Liver (tissue), 3 donors: ENCODE measurements at regions not wholly inside any gene's neighbourhood (a gene's known extent, or its start where the extent isn't known, plus 50 kb on each side); places are given as distances from the start of the nearest gene placed in this dataset.

Experiments
- ATF3 ChIP-seq: IDR thresholded peaks from 2 replicates; pipeline ENCODE4 v1.6.1; 2016; ENCODE audit warnings: antibody characterized with exemption
- CTCF ChIP-seq: fragments of 150-350 bp; IDR thresholded peaks from 2 replicates; pipeline ENCODE4 v1.5.1; 2017; ENCODE audit warnings: improper control_type of control experiment, low read depth, low read length; ENCODE audit not compliant: missing input control
- EGR1 ChIP-seq, 2 donors: IDR thresholded peaks; 2 replicates each; pipeline ENCODE4 v1.6.1; 2016 to 2018; ENCODE audit warnings: antibody characterized with exemption in 2 of 2, low read depth in 2 of 2
- MAX ChIP-seq: IDR thresholded peaks from 2 replicates; pipeline ENCODE4 v1.6.1; 2016; ENCODE audit warnings: antibody characterized with exemption
- NR2F2 ChIP-seq: IDR thresholded peaks from 2 replicates; pipeline ENCODE4 v1.6.1; 2016; ENCODE audit warnings: antibody characterized with exemption
- RAD21 ChIP-seq, 2 donors: IDR thresholded peaks; 2 replicates each; pipeline ENCODE4 v1.6.1; 2016; ENCODE audit warnings: antibody characterized with exemption in 2 of 2, mild to moderate bottlenecking in 2 of 2
- REST ChIP-seq: IDR thresholded peaks from 2 replicates; pipeline ENCODE4 v1.6.1; 2016; ENCODE audit warnings: antibody characterized with exemption, mild to moderate bottlenecking
- TAF1 ChIP-seq: conservative IDR thresholded peaks from 2 replicates; pipeline ENCODE4 v1.6.1; 2016; ENCODE audit warnings: antibody characterized with exemption, mild to moderate bottlenecking
- YY1 ChIP-seq: IDR thresholded peaks from 2 replicates; pipeline ENCODE4 v1.6.1; 2016; ENCODE audit warnings: antibody characterized with exemption, mild to moderate bottlenecking
- donor health status: healthy.
- donor health status: healthy.

- TF ChIP-seq CTCF (no peak), MAX (no peak), REST (no peak), YY1 (no peak), ATF3 (no peak), TAF1 (no peak), RAD21 (IDR thresholded peaks at IDR 0.05) (no peak), NR2F2 (no peak), EGR1 (IDR thresholded peaks at IDR 0.05; ENCODE audit: low read depth in 2 of 2) (no peak)
Measured at GRCh38 chr5:92514896-92515295, 1066.1 kb downstream of the NR2F1-AS1 start.
